Ovary (tissue), 7 donors: ENCODE measurements at regions not wholly inside any gene's neighbourhood (a gene's known extent, or its start where the extent isn't known, plus 50 kb on each side); places are given as distances from the start of the nearest gene placed in this dataset.

Experiments
- DNase-seq, 5 donors: peaks; one replicate each; pipeline ENCODE4 v3.0.0-alpha.2; 2019 to 2020
- H3K27ac ChIP-seq, 2 donors: fragments of 200-600 bp; one replicate each; pipeline versions ENCODE4 v1.5.1 to v1.8.0; 2019 to 2022
- H3K27me3 ChIP-seq: fragments of 200-600 bp; one replicate; pipeline ENCODE4 v1.8.0; 2022
- H3K36me3 ChIP-seq: fragments of 200-600 bp; sonication (generic); one replicate; pipeline ENCODE4 v1.5.1; 2019
- H3K4me1 ChIP-seq: one replicate; pipeline ENCODE4 v1.8.1; 2013; ENCODE audit warnings: mild to moderate bottlenecking, moderate library complexity; ENCODE audit not compliant: insufficient read depth
- H3K4me3 ChIP-seq: fragments of 200-600 bp; sonication (generic); one replicate; pipeline ENCODE4 v1.5.1; 2017
- H3K9me3 ChIP-seq, 2 donors: fragments of 200-600 bp in 1 of 2; sonication (generic) in 1 of 2; one replicate each; pipeline versions ENCODE4 v1.5.1 to v1.8.1; 2013 to 2019; ENCODE audit warnings: mild to moderate bottlenecking in 1 of 2, moderate library complexity in 1 of 2
- EP300 ChIP-seq: sonication (generic); formaldehyde crosslinking; IDR thresholded peaks from one replicate; pipeline ENCODE4 v1.6.1; 2017; ENCODE audit warnings: antibody characterized with exemption
- POLR2A ChIP-seq: fragments of 450-650 bp; IDR thresholded peaks from one replicate; pipeline ENCODE4 v1.6.1; 2017; ENCODE audit warnings: antibody characterized with exemption, mild to moderate bottlenecking, moderate library complexity
- WGBS, 3 donors: extraction: QIAGEN DNeasy Blood & Tissue Kit in 1 of 3; methylation state at CpG; one replicate each; pipeline versions ENCODE4 v1.1.5 to v1.1.7; 2013 to 2017; 5-methylcytosine and 5-hydroxymethylcytosine counted together
- intact Hi-C, 4 donors: fragments of 100-400 bp; cut with DNase I; formaldehyde crosslinking; loops; one replicate each; pipeline versions ENCODE4 v1.11.0 to v1.15.1; 2022 to 2023
- TF ChIP-seq, protein P1 (sequence below), 3 donors: fragments of 450-650 bp in 2 of 3; fragments of 200-600 bp in 1 of 3; IDR thresholded peaks; one replicate each; pipeline versions ENCODE4 v1.5.1 to v1.8.0; 2016 to 2022; ENCODE audit warnings: antibody characterized with exemption in 3 of 3, mild to moderate bottlenecking in 1 of 3
- donor health status: DM: no; HTN: no; CAD: no; lungs with moderate emphysema.
- donor health status: DM: no; HTN: no; CAD: no.
- donor health status: Bipolar disorder and iron deficiency.
- donor health status: DM: no; HTN: no; CAD: no.
- donor health status: DM: yes; HTN: yes; CAD: no.

DNA sequence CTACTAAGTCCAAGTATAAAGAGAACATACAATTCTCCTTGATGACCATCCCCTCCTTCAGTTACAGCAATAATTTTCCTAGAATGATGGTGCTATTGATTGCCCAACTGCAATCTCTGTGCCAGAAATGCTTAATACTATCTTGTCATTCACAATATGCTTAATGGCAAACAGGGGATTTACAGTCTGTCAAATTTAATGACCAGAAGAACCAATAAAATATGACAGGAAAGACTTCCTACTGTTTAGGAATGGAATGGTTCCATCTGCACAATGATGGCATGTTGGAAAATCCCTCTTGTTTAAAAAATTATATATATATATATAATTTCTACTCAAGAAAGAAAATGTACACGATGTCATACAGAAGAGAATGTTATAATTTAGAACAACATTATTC, 623.2 kb downstream of the CCER1 start:
- Histone ChIP-seq H3K4me3 (no peak overlapping the region), H3K27me3 (no peaks in the 10 kb centered on the region), H3K4me1 (no peaks in the 10 kb centered on the region), H3K36me3 (no peaks in the 10 kb centered on the region), H3K27ac (no peak overlapping the region), H3K9me3 (no peaks in the 10 kb centered on the region)
- TF ChIP-seq, protein P1, sequence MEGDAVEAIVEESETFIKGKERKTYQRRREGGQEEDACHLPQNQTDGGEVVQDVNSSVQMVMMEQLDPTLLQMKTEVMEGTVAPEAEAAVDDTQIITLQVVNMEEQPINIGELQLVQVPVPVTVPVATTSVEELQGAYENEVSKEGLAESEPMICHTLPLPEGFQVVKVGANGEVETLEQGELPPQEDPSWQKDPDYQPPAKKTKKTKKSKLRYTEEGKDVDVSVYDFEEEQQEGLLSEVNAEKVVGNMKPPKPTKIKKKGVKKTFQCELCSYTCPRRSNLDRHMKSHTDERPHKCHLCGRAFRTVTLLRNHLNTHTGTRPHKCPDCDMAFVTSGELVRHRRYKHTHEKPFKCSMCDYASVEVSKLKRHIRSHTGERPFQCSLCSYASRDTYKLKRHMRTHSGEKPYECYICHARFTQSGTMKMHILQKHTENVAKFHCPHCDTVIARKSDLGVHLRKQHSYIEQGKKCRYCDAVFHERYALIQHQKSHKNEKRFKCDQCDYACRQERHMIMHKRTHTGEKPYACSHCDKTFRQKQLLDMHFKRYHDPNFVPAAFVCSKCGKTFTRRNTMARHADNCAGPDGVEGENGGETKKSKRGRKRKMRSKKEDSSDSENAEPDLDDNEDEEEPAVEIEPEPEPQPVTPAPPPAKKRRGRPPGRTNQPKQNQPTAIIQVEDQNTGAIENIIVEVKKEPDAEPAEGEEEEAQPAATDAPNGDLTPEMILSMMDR (IDR thresholded peaks at IDR 0.05): no peak
- TF ChIP-seq EP300 (no peak), POLR2A (no peak)
- no peak for DNase-seq
- intact Hi-C loops: no loop called here
- WGBS, 3 donors: 74 to 96% (median 92%) methylated on average over 1 of the region's 1 CpG

DNA sequence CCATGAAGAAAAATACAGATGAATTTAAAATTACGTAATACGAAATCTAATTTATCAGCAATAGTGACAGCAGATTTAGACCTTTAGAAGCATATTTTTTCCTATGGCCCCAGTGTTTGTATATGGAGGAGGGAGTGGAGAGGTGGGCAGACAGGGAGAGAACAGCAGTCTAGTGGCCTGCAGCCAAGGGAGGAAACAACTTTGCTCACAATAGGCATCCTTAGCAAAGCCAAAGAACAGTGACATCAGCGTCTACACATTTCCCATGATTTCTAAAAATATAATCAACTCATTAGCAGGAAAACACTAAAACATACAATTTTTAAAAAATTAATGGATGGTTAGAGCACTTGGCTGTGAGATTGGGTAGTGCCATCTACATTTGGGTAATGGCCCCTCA, 622.6 kb upstream of the ATP2B1 start:
- no peak overlapping the region for H3K27ac ChIP-seq
- no peaks in the 10 kb centered on the region for H3K9me3 ChIP-seq
- H3K4me3 ChIP-seq: no peak overlapping the region
- no peak for TF ChIP-seq EP300
- TF ChIP-seq, protein P1 (IDR thresholded peaks at IDR 0.05): no peak
- TF ChIP-seq POLR2A: no peak
- no peaks in the 10 kb centered on the region for H3K4me1 ChIP-seq
- H3K27me3 ChIP-seq: no peaks in the 10 kb centered on the region
- 80 to 91% (median 90%) methylated on average over 3 of the region's 3 CpGs for WGBS, 3 donors
- intact Hi-C loops: no loop called here
- DNase-seq: no peak
- no peaks in the 10 kb centered on the region for H3K36me3 ChIP-seq

DNA sequence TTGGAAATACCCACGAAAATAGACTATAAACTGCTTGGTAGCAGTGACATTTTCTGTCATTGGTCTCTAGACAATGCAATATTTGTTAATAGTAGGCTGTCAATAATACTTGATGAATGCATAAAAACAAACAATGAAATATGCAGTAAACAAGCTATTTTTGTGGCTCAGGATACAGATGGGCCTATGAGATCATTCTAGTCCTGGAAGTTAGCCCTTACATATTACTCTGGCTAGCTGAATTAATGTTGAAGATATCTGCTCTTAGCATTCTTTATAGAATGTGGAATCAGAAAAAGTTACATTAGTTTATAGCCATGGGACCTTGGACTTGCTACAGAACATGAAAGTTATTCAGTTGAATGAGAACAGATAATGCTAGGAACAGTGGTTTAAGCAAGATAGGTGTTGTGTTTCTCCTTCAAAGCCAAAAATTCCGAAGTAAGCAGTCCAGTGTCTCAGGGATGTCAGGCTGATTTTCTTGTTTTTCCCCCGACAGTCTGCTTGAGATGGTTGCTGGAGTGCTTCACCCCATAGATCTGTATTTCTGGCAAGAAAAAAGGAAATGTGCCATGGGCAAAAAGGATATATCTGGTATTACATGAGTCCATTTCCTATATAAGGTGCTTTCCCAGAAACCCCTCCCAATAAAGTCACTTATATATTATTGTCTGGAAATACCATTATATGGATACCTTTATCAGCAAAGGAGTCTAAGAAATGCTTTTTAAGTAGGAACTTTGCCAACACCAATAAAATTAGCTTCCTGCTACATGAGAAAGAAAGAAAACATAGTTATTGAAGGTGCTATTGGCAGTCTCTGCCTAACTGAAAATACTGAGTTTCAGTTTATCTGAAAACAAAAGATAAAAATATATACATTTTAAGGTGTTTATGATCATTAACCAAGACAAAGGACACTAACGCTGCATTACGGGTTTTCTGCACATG, 619.4 kb upstream of the ATP2B1 start:
- no peak for DNase-seq
- intact Hi-C loops: no loop called here
- no peaks in the 10 kb centered on the region for H3K27me3 ChIP-seq
- H3K36me3 ChIP-seq: no peaks in the 10 kb centered on the region
- no peaks in the 10 kb centered on the region for H3K4me1 ChIP-seq
- 82 to 88% (median 82%) methylated on average over 5 of the region's 5 CpGs for WGBS, 3 donors
- H3K9me3 ChIP-seq: no peaks in the 10 kb centered on the region
- H3K27ac ChIP-seq: no peak overlapping the region
- no peak for TF ChIP-seq POLR2A
- TF ChIP-seq EP300: no peak
- TF ChIP-seq, protein P1 (IDR thresholded peaks at IDR 0.05): no peak
- H3K4me3 ChIP-seq: no peak overlapping the region

DNA sequence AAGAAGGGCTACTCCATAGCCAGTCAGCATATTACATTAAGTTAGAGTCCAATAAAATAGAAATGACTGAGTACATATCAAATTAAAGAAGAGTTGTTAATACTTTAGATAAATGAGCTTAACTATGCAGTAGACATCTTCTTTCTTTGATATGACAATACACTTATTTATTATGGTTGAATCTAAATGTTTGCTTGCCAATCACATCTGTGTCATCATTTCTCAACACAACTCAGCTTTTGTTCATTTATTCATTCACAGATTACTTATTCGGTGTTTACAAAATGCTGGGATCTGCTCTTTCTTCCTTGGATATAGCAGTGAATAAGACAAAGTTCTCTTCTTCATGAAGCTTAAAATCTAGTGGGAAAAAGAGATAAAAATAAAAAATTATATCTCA, 614.6 kb upstream of the ATP2B1 start:
- 91 to 98% (median 92%) methylated on average over 1 of the region's 1 CpG for WGBS, 3 donors
- no peaks in the 10 kb centered on the region for H3K36me3 ChIP-seq
- TF ChIP-seq POLR2A (no peak), EP300 (no peak)
- TF ChIP-seq, protein P1 (IDR thresholded peaks at IDR 0.05): no peak
- H3K9me3 ChIP-seq: no peaks in the 10 kb centered on the region
- DNase-seq: no peak
- intact Hi-C loops: no loop called here
- no peak overlapping the region for H3K4me3 ChIP-seq
- no peaks in the 10 kb centered on the region for H3K27me3 ChIP-seq
- no peaks in the 10 kb centered on the region for H3K4me1 ChIP-seq
- H3K27ac ChIP-seq: no peak overlapping the region
